IMR-90 (cell line): ENCODE measurements at regions not wholly inside any gene's neighbourhood (a gene's known extent, or its start where the extent isn't known, plus 50 kb on each side); places are given as distances from the start of the nearest gene placed in this dataset.

Experiments used
- ATAC-seq: fragments of 200-7000 bp; cut with Tn5 transposase; 2 replicates; pipeline ENCODE4 v1.9.1; 2020; ENCODE audit warnings: low read depth, mild to moderate bottlenecking, moderate library complexity
- BruUV-seq: library from RNA; stranded (reverse); fragments of 400-500 nt; replicated peaks from 2 replicates; lab custom pipeline; 2021; lab: Mats Ljungman, UMichigan
- CTCF ChIA-PET: fragments of 300-600 bp; formaldehyde crosslinking; extraction: SDS; loops from one replicate; lab custom pipeline; 2021; ENCODE audit warnings: antibody characterized with exemption; lab: Yijun Ruan, JAX
- POLR2A ChIA-PET: fragments of 300-600 bp; sonication (Branson Sonifier 250); formaldehyde crosslinking; loops from one replicate; lab custom pipeline; 2022; ENCODE audit warnings: antibody characterized with exemption; ENCODE audit not compliant: unreplicated experiment; lab: Charles Lee
- DNase-seq: peaks from one replicate; pipeline ENCODE4 v3.0.0; 2013
- H2AFZ ChIP-seq: replicated peaks from 2 replicates; pipeline ENCODE3; 2013; ENCODE audit warnings: low read length, mild to moderate bottlenecking; ENCODE audit not compliant: poor library complexity
- H2AK5ac ChIP-seq: 2 replicates; pipeline ENCODE4 v1.6.1; 2013; ENCODE audit warnings: low read depth, low read length, inconsistent platforms
- H2AK9ac ChIP-seq: replicated peaks from 2 replicates; pipeline ENCODE3; 2013; ENCODE audit warnings: mild to moderate bottlenecking, low read depth, low read length, moderate library complexity; ENCODE audit not compliant: poor library complexity
- H2BK120ac ChIP-seq: 2 replicates; pipeline ENCODE4 v1.6.1; 2013; ENCODE audit warnings: low read depth, low read length, inconsistent platforms
- H2BK15ac ChIP-seq: 3 replicates; pipeline ENCODE4 v1.6.1; 2013; ENCODE audit warnings: low read depth, low read length, inconsistent platforms
- H2BK20ac ChIP-seq: 2 replicates; pipeline ENCODE4 v1.6.1; 2013; ENCODE audit warnings: low read depth, mild to moderate bottlenecking, inconsistent platforms, low read length, moderate library complexity
- H2BK5ac ChIP-seq: 2 replicates; pipeline ENCODE4 v1.6.1; 2013; ENCODE audit warnings: mild to moderate bottlenecking, low read depth, low read length, inconsistent platforms; ENCODE audit not compliant: poor library complexity, severe bottlenecking
- H3K14ac ChIP-seq: replicated peaks from 2 replicates; pipeline ENCODE4 v1.6.1; 2013; ENCODE audit warnings: low read depth, low read length, inconsistent platforms
- H3K18ac ChIP-seq: 2 replicates; pipeline ENCODE4 v1.6.1; 2013; ENCODE audit warnings: low read depth, low read length, control low read depth
- H3K23ac ChIP-seq: 2 replicates; pipeline ENCODE4 v1.6.1; 2013; ENCODE audit warnings: low read depth, low read length, inconsistent platforms
- H3K27ac ChIP-seq: 2 replicates; pipeline ENCODE4 v1.5.1; 2013; ENCODE audit warnings: mild to moderate bottlenecking, control low read depth, low read length; ENCODE audit not compliant: insufficient read depth
- H3K27me3 ChIP-seq: 2 replicates; pipeline ENCODE4 v1.6.1; 2013; ENCODE audit warnings: low read length; ENCODE audit not compliant: control insufficient read depth, insufficient read depth
- H3K36me3 ChIP-seq: 2 replicates; pipeline ENCODE4 v1.6.1; 2013; ENCODE audit warnings: low read length, mixed read lengths; ENCODE audit not compliant: control insufficient read depth, insufficient read depth
- H3K4ac ChIP-seq: 2 replicates; pipeline ENCODE4 v1.6.1; 2013; ENCODE audit warnings: low read depth, low read length, inconsistent platforms
- H3K4me1 ChIP-seq: 2 replicates; pipeline ENCODE4 v1.6.1; 2013; ENCODE audit warnings: low read length, mixed read lengths; ENCODE audit not compliant: control insufficient read depth, insufficient read depth
- H3K4me2 ChIP-seq: 2 replicates; pipeline ENCODE4 v1.6.1; 2013; ENCODE audit warnings: low read depth, mild to moderate bottlenecking, control low read depth, low read length, moderate library complexity
- H3K4me3 ChIP-seq: 2 replicates; pipeline ENCODE4 v1.5.1; 2013; ENCODE audit warnings: low read depth, mild to moderate bottlenecking, control low read depth, low read length, moderate library complexity; ENCODE audit not compliant: insufficient read depth
- H3K56ac ChIP-seq: 2 replicates; pipeline ENCODE4 v1.6.1; 2013; ENCODE audit warnings: low read length, inconsistent platforms; ENCODE audit not compliant: insufficient read depth; ENCODE audit errors: extremely low read depth
- H3K79me1 ChIP-seq, 2 experiments: 2 replicates each; pipeline ENCODE4 v1.6.1; 2013; ENCODE audit warnings: low read length in 2 of 2, inconsistent platforms in 1 of 2, low read depth in 1 of 2
- H3K9ac ChIP-seq: 2 replicates; pipeline ENCODE4 v1.6.1; 2013; ENCODE audit warnings: low read depth, low read length, control low read depth
- H3K9me1 ChIP-seq: 2 replicates; pipeline ENCODE4 v1.6.1; 2013; ENCODE audit warnings: low read length, inconsistent platforms; ENCODE audit not compliant: insufficient read depth
- H3K9me3 ChIP-seq: 2 replicates; pipeline ENCODE4 v1.6.1; 2013; ENCODE audit warnings: low read length; ENCODE audit not compliant: control insufficient read depth, insufficient read depth
- H4K20me1 ChIP-seq: 2 replicates; pipeline ENCODE4 v1.6.1; 2013; ENCODE audit warnings: low read length, inconsistent platforms; ENCODE audit not compliant: insufficient read depth
- H4K5ac ChIP-seq: 2 replicates; pipeline ENCODE4 v1.6.1; 2013; ENCODE audit warnings: mild to moderate bottlenecking, low read depth, low read length, control low read depth
- H4K8ac ChIP-seq, 2 experiments: 2 replicates each; pipeline ENCODE4 v1.6.1; 2013; ENCODE audit warnings: low read depth in 2 of 2, low read length in 2 of 2, control low read depth in 1 of 2, inconsistent platforms in 1 of 2
- H4K91ac ChIP-seq: 2 replicates; pipeline ENCODE4 v1.6.1; 2013; ENCODE audit warnings: low read depth, low read length, inconsistent platforms; ENCODE audit not compliant: insufficient read depth
- BHLHE40 ChIP-seq: fragments of 150-350 bp; IDR thresholded peaks from 2 replicates; pipeline ENCODE4 v1.6.1; 2016; ENCODE audit warnings: mild to moderate bottlenecking, low read depth, low read length
- CEBPB ChIP-seq: IDR thresholded peaks from 2 replicates; pipeline ENCODE4 v1.6.1; 2012; ENCODE audit warnings: low read depth, low read length, improper control_type of control experiment
- CHD1 ChIP-seq: IDR thresholded peaks from 2 replicates; pipeline ENCODE4 v1.6.1; 2012; ENCODE audit warnings: low read depth, low read length, improper control_type of control experiment
- CTCF ChIP-seq: conservative IDR thresholded peaks from 2 replicates; pipeline ENCODE4 v1.5.1; 2012; ENCODE audit warnings: mild to moderate bottlenecking, low read depth, low read length, improper control_type of control experiment
- ELK1 ChIP-seq: fragments of 150-350 bp; IDR thresholded peaks from 2 replicates; pipeline ENCODE4 v1.6.1; 2016; ENCODE audit warnings: low read depth, mild to moderate bottlenecking, low read length, moderate library complexity, borderline replicate concordance
- FOS ChIP-seq: fragments of 150-350 bp; IDR thresholded peaks from 2 replicates; pipeline ENCODE4 v1.6.1; 2016; ENCODE audit warnings: low read depth, low read length
- MAFK ChIP-seq: IDR thresholded peaks from 2 replicates; pipeline ENCODE4 v1.6.1; 2012; ENCODE audit warnings: low read depth, low read length, improper control_type of control experiment
- MAZ ChIP-seq: IDR thresholded peaks from 2 replicates; pipeline ENCODE4 v1.6.1; 2012; ENCODE audit warnings: low read depth, mild to moderate bottlenecking, low read length, improper control_type of control experiment, moderate library complexity, borderline replicate concordance
- MXI1 ChIP-seq: IDR thresholded peaks from 2 replicates; pipeline ENCODE4 v1.6.1; 2012; ENCODE audit warnings: low read depth, mild to moderate bottlenecking, low read length, moderate library complexity, borderline replicate concordance
- NFE2L2 ChIP-seq: fragments of 150-350 bp; IDR thresholded peaks from 2 replicates; pipeline ENCODE4 v1.6.1; 2016; ENCODE audit warnings: low read depth, mild to moderate bottlenecking, low read length
- POLR2A ChIP-seq: IDR thresholded peaks from 2 replicates; pipeline ENCODE4 v1.6.1; 2012; ENCODE audit warnings: mild to moderate bottlenecking, low read depth, low read length
- RAD21 ChIP-seq: IDR thresholded peaks from 2 replicates; pipeline ENCODE4 v1.6.1; 2012; ENCODE audit warnings: low read length, improper control_type of control experiment
- RCOR1 ChIP-seq: IDR thresholded peaks from 2 replicates; pipeline ENCODE4 v1.6.1; 2012; ENCODE audit warnings: mild to moderate bottlenecking, low read length, improper control_type of control experiment; ENCODE audit not compliant: insufficient replicate concordance
- RFX5 ChIP-seq: IDR thresholded peaks from 2 replicates; pipeline ENCODE4 v1.8.0; 2012; ENCODE audit warnings: low read depth, mild to moderate bottlenecking, low read length, moderate library complexity
- SMC3 ChIP-seq: fragments of 150-350 bp; IDR thresholded peaks from 2 replicates; pipeline ENCODE4 v1.6.1; 2016; ENCODE audit warnings: low read depth, mild to moderate bottlenecking, antibody characterized with exemption, low read length, moderate library complexity
- USF2 ChIP-seq: fragments of 150-350 bp; IDR thresholded peaks from 2 replicates; pipeline ENCODE4 v1.6.1; 2017; ENCODE audit warnings: mild to moderate bottlenecking, antibody characterized with exemption, low read length, low read depth
- dilution Hi-C: fragments of 300-500 bp; cut with HindIII; formaldehyde crosslinking; loops from one replicate; pipeline ENCODE4 v1.14.3; 2018; ENCODE audit warnings: low sequenced_read_pairs; ENCODE audit not compliant: unreplicated experiment
- in situ Hi-C: fragments of 300-500 bp; cut with MboI; formaldehyde crosslinking; loops from 3 replicates; pipeline ENCODE4 v1.14.3; 2019; ENCODE audit warnings: low sequenced_read_pairs, inconsistent platforms, mixed read lengths
- intact Hi-C: fragments of 100-400 bp; cut with micrococcal nuclease; formaldehyde crosslinking; loops from 2 replicates; pipeline ENCODE4 v1.10.0; 2022

- no peak overlapping the region for H3K23ac ChIP-seq
- ChIA-PET CTCF (interaction anchor here (0.7 kb wide), 1 partner anchor 81 kb away, joined by 3 read pairs; no protein-coding TSS in a partner anchor), POLR2A (no interaction called here)
- no peak overlapping the region for H3K4me2 ChIP-seq
- BruUV-seq: no TSS peak
- no peak overlapping the region for H2AK9ac ChIP-seq
- H3K4ac ChIP-seq: no peak overlapping the region
- H3K27ac ChIP-seq: no peak overlapping the region
- no peak overlapping the region for H4K8ac ChIP-seq
- H3K9me3 ChIP-seq: no peaks in the 10 kb centered on the region; the same call in 1 of the 2 replicates
- no peaks in the 10 kb centered on the region for H4K20me1 ChIP-seq
- TF ChIP-seq RAD21 (no peak), ELK1 (no peak), USF2 (no peak), NFE2L2 (no peak), CHD1 (no peak), MAZ (no peak), BHLHE40 (no peak), MAFK (no peak), CTCF (no peak), SMC3 (no peak), CEBPB (no peak), POLR2A (no peak), MXI1 (no peak), RFX5 (no peak), FOS (no peak), RCOR1 (no peak)
- dilution Hi-C loops: no loop called here
- no peaks in the 10 kb centered on the region for H3K27me3 ChIP-seq
- H2AK5ac ChIP-seq: no peak overlapping the region
- H3K9me1 ChIP-seq: no peaks in the 10 kb centered on the region
- H4K5ac ChIP-seq: no peak overlapping the region
- H2AFZ ChIP-seq: no peak overlapping the region
- ATAC-seq: no peak
- no peak overlapping the region for H3K56ac ChIP-seq
- no peak overlapping the region for H3K9ac ChIP-seq
- no peaks in the 10 kb centered on the region for H3K36me3 ChIP-seq
- intact Hi-C loops: no loop called here
- H2BK20ac ChIP-seq: no peak overlapping the region
- peaks cover 2% of the 10 kb centered on the region; the same call in 1 of the 2 replicates for H3K4me1 ChIP-seq
- no peaks in the 10 kb centered on the region for H3K79me1 ChIP-seq
- no peak overlapping the region for H3K14ac ChIP-seq
- no peak overlapping the region for H2BK15ac ChIP-seq
- H4K91ac ChIP-seq: no peak overlapping the region
- no peak for DNase-seq
- no peak overlapping the region for H3K18ac ChIP-seq
- in situ Hi-C loops: no loop called here
- H2BK5ac ChIP-seq: no peak overlapping the region
- H3K4me3 ChIP-seq: no peak overlapping the region
- no peak overlapping the region for H2BK120ac ChIP-seq
Observed at GRCh38 chr3:180321534-180321933, 280.4 kb upstream of the TTC14 start.
